ENCODE measurements at regions not wholly inside any gene's neighbourhood (a gene's known extent, or its start where the extent isn't known, plus 50 kb on each side); places are given as distances from the start of the nearest gene placed in this dataset.

DNA sequence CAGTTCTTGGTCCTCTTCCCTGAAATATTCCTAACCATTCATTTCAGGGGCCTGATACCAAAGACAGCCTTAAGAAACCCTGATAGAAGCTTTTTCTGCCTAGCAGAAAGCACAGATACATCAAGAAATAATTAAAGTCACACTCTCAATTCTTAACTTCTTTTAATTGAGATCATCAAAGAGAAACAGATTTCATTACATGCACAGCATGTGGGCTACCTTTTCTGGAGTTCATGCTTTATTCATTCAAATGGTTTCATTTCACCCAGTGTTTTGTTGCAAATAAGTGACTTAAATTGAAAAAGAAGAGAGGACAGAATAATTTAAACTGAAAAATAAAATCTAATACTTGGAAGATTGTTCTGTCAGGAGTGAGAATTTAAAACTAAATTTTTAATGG lies 192.6 kb upstream of the GGTLC1 start (continued):
- TF ChIP-seq TEAD2 (tag; IDR thresholded peaks at IDR 0.05) (no peak), CHCHD3 (CRISPR knock-in tag; IDR thresholded peaks at IDR 0.05) (no peak), MCM7 (IDR thresholded peaks at IDR 0.05) (no peak), ETS2 (tag; IDR thresholded peaks at IDR 0.05; ENCODE audit: borderline replicate concordance, poor library complexity, severe bottlenecking) (no peak)

GRCh38 chr20:24169256-24169655 lies 180.7 kb upstream of the GGTLC1 start:
- ATAC-seq (no peak), FAIRE-seq (no peak), DNase-seq (ENCODE audit: extremely low read depth in 1 of 4, low spot score in 3 of 4) (no peak)
- POLR2A ChIA-PET = no interaction called here
- H3K27ac ChIP-seq (ENCODE audit: extremely low read depth, low read depth, low read length) = no peak overlapping the region
- no peaks in the 10 kb centered on the region for H3K9me1 ChIP-seq (ENCODE audit: control insufficient read depth, insufficient read depth, low read length)
- H2AFZ ChIP-seq (ENCODE audit: low read depth, low read length) = no peak overlapping the region
- H3K4me3 ChIP-seq = no peak overlapping the region
- no peaks in the 10 kb centered on the region for H3K9me3 ChIP-seq (replicated peaks; ENCODE audit: control insufficient read depth, insufficient read depth, low read depth, low read length)
- H4K20me1 ChIP-seq (replicated peaks; ENCODE audit: control insufficient read depth, insufficient read depth, low read length) = no peaks in the 10 kb centered on the region
- CTCF ChIA-PET (ENCODE audit: low intra/inter-chr PET ratio) = no interaction called here
- in situ Hi-C loops (cut with MboI) = loop anchor here (25.0 kb wide), 1 partner anchor 743 kb away; no protein-coding TSS in a partner anchor
- H3K4me2 ChIP-seq (ENCODE audit: insufficient read depth, low read length) = no peak overlapping the region
- no peaks in the 10 kb centered on the region for H3K4me1 ChIP-seq (replicated peaks in 1 of 2; ENCODE audit: control insufficient read depth in 2 of 2, insufficient read depth in 2 of 2, low read length in 2 of 2)
- 0% methylated on average over 1 of the region's 1 CpG for WGBS (ENCODE audit: insufficient coverage, low coverage, missing lambda C conversion rate)
- no peak overlapping the region for H3K9ac ChIP-seq (ENCODE audit: insufficient read depth in 1 of 2, low read depth in 2 of 2, low read length in 2 of 2)
- intact Hi-C loops (cut with micrococcal nuclease) = loop anchor here (10.0 kb wide), 1 partner anchor 746 kb away; no protein-coding TSS in a partner anchor
- TF ChIP-seq U2AF1 (optimal IDR thresholded peaks at IDR 0.05; ENCODE audit: low read depth, low read length) (no peak), RAD51 (IDR thresholded peaks at IDR 0.05; ENCODE audit: borderline replicate concordance, low read depth) (no peak), CAMTA2 (CRISPR knock-in tag; conservative IDR thresholded peaks at IDR 0.05) (no peak), HNRNPLL (IDR thresholded peaks at IDR 0.05; ENCODE audit: low read depth, low read length, poor library complexity, severe bottlenecking) (no peak), CBX8 (IDR thresholded peaks at IDR 0.05; ENCODE audit: borderline replicate concordance, extremely low read depth, low read depth, low read length, poor library complexity, severe bottlenecking) (no peak), ELK3 (CRISPR knock-in tag; IDR thresholded peaks at IDR 0.05) (no peak), KLF10 (CRISPR knock-in tag; IDR thresholded peaks at IDR 0.05) (no peak), CGGBP1 (CRISPR knock-in tag; IDR thresholded peaks at IDR 0.05) (no peak), YBX1 (IDR thresholded peaks at IDR 0.05) (no peak), FOXJ2 (tag; IDR thresholded peaks at IDR 0.05) (no peak), KAT7 (CRISPR knock-in tag; IDR thresholded peaks at IDR 0.05; ENCODE audit: borderline replicate concordance) (no peak), ZSCAN32 (CRISPR knock-in tag; IDR thresholded peaks at IDR 0.05) (no peak), ZNF224 (CRISPR knock-in tag; IDR thresholded peaks at IDR 0.05) (no peak), CEBPG (CRISPR knock-in tag; IDR thresholded peaks at IDR 0.05) (no peak), CEBPG (tag; conservative IDR thresholded peaks at IDR 0.05 in 1 of 2, IDR thresholded peaks at IDR 0.05 in 1 of 2) (no peak), ILF3 (IDR thresholded peaks at IDR 0.05; ENCODE audit: borderline replicate concordance) (no peak), HIVEP1 (CRISPR knock-in tag; IDR thresholded peaks at IDR 0.05) (no peak), MCM5 (IDR thresholded peaks at IDR 0.05; ENCODE audit: low read depth) (no peak)
- TF ChIP-seq, protein P1, sequence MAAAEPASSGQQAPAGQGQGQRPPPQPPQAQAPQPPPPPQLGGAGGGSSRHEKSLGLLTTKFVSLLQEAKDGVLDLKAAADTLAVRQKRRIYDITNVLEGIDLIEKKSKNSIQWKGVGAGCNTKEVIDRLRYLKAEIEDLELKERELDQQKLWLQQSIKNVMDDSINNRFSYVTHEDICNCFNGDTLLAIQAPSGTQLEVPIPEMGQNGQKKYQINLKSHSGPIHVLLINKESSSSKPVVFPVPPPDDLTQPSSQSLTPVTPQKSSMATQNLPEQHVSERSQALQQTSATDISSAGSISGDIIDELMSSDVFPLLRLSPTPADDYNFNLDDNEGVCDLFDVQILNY (CRISPR knock-in tag; IDR thresholded peaks at IDR 0.05) = no peak
- H3K79me2 ChIP-seq (ENCODE audit: control insufficient read depth, insufficient read depth, low read length) = no peaks in the 10 kb centered on the region
- H3K36me3 ChIP-seq (ENCODE audit: control insufficient read depth, insufficient read depth, low read length) = no peaks in the 10 kb centered on the region
- H3K27me3 ChIP-seq (ENCODE audit: control insufficient read depth in 2 of 2, insufficient read depth in 2 of 2, low read length in 2 of 2) = no peaks in the 10 kb centered on the region
- BruUV-seq (replicated peaks) = no TSS peak

Measured in K562 (cell line).